ENCODE measurements at regions not wholly inside any gene's neighbourhood (a gene's known extent, or its start where the extent isn't known, plus 50 kb on each side); places are given as distances from the start of the nearest gene placed in this dataset.

DNA sequence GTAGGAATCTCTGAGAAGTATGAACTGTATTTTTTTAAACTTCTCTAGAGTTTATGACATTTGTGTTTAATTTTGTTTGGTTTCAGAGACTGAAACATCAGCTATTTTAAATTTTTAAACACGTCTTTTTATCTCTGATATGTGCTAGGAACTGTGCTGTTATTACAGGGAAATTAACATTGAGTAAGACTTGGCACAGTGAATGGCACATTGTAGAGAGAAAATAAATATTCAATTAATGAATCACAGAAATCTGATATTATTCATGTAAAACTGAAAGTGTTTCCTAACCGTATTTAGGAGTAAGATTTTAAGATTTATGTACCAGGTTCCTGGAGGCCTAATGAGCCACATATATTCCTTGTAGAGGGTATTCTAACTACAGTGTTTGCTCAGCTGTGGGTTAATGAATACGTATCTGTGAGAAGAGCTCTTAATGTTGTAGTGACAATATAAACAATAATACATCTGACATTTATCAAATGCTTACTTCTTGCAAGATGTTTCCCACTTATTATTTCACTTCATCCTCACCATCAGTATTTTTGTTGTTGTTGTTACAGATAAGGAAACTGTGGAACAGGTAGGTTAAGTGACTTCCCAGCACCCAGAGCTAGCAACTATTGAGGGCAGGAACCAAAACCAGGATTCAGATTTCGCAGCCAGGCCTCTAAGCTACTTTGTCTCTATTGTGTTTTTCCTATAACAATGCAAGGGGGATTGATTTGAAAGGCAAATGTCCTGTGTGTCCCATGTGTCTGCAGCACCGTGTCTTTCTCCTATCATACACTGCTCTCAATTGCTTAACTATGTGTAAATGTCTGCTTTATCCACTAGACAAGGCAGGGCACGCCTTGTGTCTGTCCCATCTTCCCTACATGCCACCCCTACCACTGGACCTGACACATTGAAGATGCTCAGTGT, 121.1 kb upstream of the FAM9C start:
- H3K9ac ChIP-seq (ENCODE audit: low read depth, low read length, poor library complexity, severe bottlenecking): no peak overlapping the region
- TF ChIP-seq, protein P1, sequence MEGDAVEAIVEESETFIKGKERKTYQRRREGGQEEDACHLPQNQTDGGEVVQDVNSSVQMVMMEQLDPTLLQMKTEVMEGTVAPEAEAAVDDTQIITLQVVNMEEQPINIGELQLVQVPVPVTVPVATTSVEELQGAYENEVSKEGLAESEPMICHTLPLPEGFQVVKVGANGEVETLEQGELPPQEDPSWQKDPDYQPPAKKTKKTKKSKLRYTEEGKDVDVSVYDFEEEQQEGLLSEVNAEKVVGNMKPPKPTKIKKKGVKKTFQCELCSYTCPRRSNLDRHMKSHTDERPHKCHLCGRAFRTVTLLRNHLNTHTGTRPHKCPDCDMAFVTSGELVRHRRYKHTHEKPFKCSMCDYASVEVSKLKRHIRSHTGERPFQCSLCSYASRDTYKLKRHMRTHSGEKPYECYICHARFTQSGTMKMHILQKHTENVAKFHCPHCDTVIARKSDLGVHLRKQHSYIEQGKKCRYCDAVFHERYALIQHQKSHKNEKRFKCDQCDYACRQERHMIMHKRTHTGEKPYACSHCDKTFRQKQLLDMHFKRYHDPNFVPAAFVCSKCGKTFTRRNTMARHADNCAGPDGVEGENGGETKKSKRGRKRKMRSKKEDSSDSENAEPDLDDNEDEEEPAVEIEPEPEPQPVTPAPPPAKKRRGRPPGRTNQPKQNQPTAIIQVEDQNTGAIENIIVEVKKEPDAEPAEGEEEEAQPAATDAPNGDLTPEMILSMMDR (conservative IDR thresholded peaks at IDR 0.05; ENCODE audit: low read length): no peak
- TF ChIP-seq EZH2phosphoT487 (IDR thresholded peaks at IDR 0.05; ENCODE audit: borderline replicate concordance): no peak

DNA sequence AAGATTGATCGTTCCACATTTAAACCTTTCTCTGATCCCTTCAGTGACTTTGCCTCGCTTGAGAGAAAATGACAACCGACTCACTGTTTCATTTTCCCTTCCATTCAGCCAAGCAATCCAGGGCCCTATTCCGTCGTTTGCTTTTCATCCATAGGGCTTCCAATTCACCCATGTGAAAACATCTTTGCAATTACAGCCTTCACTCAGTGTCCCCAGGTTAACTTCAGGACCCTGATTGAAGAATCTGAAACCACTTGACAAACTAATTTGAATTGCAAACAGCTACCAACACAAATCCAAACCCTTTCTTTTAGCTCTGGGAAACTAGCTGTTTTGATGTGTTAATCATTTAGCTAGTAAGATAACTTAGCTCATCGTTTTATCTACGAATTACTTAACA, 120.2 kb upstream of the FAM9C start:
- H3K9me2 ChIP-seq (replicated peaks; ENCODE audit: low read depth, low read length): no peaks in the 10 kb centered on the region
- H3K9ac ChIP-seq (ENCODE audit: low read depth, low read length, poor library complexity, severe bottlenecking): no peak overlapping the region
- H3F3A ChIP-seq (ENCODE audit: low read depth): no peaks in the 10 kb centered on the region
- no peak overlapping the region for H3K4me3 ChIP-seq (ENCODE audit: low read length, poor library complexity, severe bottlenecking)
- no peaks in the 10 kb centered on the region for H4K20me1 ChIP-seq (ENCODE audit: insufficient read depth, low read length, poor library complexity, severe bottlenecking)
- H3K4me2 ChIP-seq (ENCODE audit: low read depth, low read length, poor library complexity, severe bottlenecking): no peak overlapping the region
- H3K27me3 ChIP-seq (ENCODE audit: insufficient read depth, low read length, poor library complexity, severe bottlenecking): no peaks in the 10 kb centered on the region
- H3K36me3 ChIP-seq (ENCODE audit: insufficient read depth, low read length): no peaks in the 10 kb centered on the region
- no peak for TF ChIP-seq EZH2phosphoT487 (IDR thresholded peaks at IDR 0.05; ENCODE audit: borderline replicate concordance)
- TF ChIP-seq, protein P1 (conservative IDR thresholded peaks at IDR 0.05; ENCODE audit: low read length): no peak
- H3K9me3 ChIP-seq (ENCODE audit: insufficient read depth, low read depth, low read length): no peaks in the 10 kb centered on the region
- no peak overlapping the region for H2AFZ ChIP-seq (ENCODE audit: low read length)
- H3K79me2 ChIP-seq (ENCODE audit: insufficient read depth, low read length): no peaks in the 10 kb centered on the region
- peaks cover 8% of the 10 kb centered on the region for H3K4me1 ChIP-seq (ENCODE audit: insufficient read depth, low read length, poor library complexity, severe bottlenecking)

More for the DNA sequence above, 121.1 kb upstream of the FAM9C start:
- no peaks in the 10 kb centered on the region for H3F3A ChIP-seq (ENCODE audit: low read depth)
- H2AFZ ChIP-seq (ENCODE audit: low read length): no peak overlapping the region
- H3K4me2 ChIP-seq (ENCODE audit: low read depth, low read length, poor library complexity, severe bottlenecking): no peak overlapping the region
- no peaks in the 10 kb centered on the region for H3K36me3 ChIP-seq (ENCODE audit: insufficient read depth, low read length)
- H3K79me2 ChIP-seq (ENCODE audit: insufficient read depth, low read length): no peaks in the 10 kb centered on the region
- H3K27me3 ChIP-seq (ENCODE audit: insufficient read depth, low read length, poor library complexity, severe bottlenecking): no peaks in the 10 kb centered on the region
- H3K9me3 ChIP-seq (ENCODE audit: insufficient read depth, low read depth, low read length): no peaks in the 10 kb centered on the region
- no peak overlapping the region for H3K4me3 ChIP-seq (ENCODE audit: low read length, poor library complexity, severe bottlenecking)
- peaks cover 8% of the 10 kb centered on the region for H3K4me1 ChIP-seq (ENCODE audit: insufficient read depth, low read length, poor library complexity, severe bottlenecking)
- no peaks in the 10 kb centered on the region for H3K9me2 ChIP-seq (replicated peaks; ENCODE audit: low read depth, low read length)
- H4K20me1 ChIP-seq (ENCODE audit: insufficient read depth, low read length, poor library complexity, severe bottlenecking): no peaks in the 10 kb centered on the region

DNA sequence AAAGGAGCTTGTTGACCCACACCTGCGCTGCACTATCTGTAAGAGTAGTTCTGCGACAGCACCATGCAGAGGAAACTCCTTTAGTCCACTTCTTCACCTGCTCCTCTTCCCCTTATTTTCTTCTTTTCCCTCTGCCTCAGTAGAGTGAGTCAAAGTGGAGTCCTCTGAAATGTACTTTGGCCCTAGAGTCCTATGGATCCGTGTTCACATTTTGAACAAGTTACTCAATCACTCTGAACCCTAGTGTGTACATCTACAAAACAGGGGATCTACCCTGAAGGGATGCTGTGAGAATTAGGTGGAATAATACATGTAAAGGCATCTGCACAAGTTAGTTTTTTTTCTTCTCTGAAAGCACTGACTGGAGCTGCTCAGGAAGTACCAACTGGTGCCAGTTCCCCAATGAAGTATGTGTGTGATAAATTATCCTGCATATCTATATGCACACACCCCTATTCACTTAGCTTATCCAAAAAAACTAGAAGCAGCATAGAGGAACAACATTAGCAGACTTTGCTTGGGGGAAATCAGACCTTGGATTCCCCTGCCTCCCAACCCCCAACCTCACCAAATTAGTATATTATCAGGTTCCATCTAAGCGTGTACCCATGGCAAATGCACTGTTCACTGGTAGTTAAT, 118.5 kb upstream of the FAM9C start:
- no peaks in the 10 kb centered on the region for H4K20me1 ChIP-seq (ENCODE audit: insufficient read depth, low read length, poor library complexity, severe bottlenecking)
- no peak overlapping the region for H3K4me3 ChIP-seq (ENCODE audit: low read length, poor library complexity, severe bottlenecking)
- no peaks in the 10 kb centered on the region for H3K9me3 ChIP-seq (ENCODE audit: insufficient read depth, low read depth, low read length)
- TF ChIP-seq EZH2phosphoT487 (IDR thresholded peaks at IDR 0.05; ENCODE audit: borderline replicate concordance): no peak
- TF ChIP-seq, protein P1 (conservative IDR thresholded peaks at IDR 0.05; ENCODE audit: low read length): no peak
- H3K79me2 ChIP-seq (ENCODE audit: insufficient read depth, low read length): no peaks in the 10 kb centered on the region
- no peak overlapping the region for H2AFZ ChIP-seq (ENCODE audit: low read length)
- H3K4me1 ChIP-seq (ENCODE audit: insufficient read depth, low read length, poor library complexity, severe bottlenecking): peaks cover 5% of the 10 kb centered on the region
- H3K9me2 ChIP-seq (replicated peaks; ENCODE audit: low read depth, low read length): no peaks in the 10 kb centered on the region
- no peak overlapping the region for H3K9ac ChIP-seq (ENCODE audit: low read depth, low read length, poor library complexity, severe bottlenecking)
- no peak overlapping the region for H3K4me2 ChIP-seq (ENCODE audit: low read depth, low read length, poor library complexity, severe bottlenecking)
- H3F3A ChIP-seq (ENCODE audit: low read depth): no peaks in the 10 kb centered on the region
- H3K36me3 ChIP-seq (ENCODE audit: insufficient read depth, low read length): no peaks in the 10 kb centered on the region
- H3K27me3 ChIP-seq (ENCODE audit: insufficient read depth, low read length, poor library complexity, severe bottlenecking): no peaks in the 10 kb centered on the region

Data from Loucy (cell line).